AG04449 (cell line): ENCODE measurements at regions not wholly inside any gene's neighbourhood (a gene's known extent, or its start where the extent isn't known, plus 50 kb on each side); places are given as distances from the start of the nearest gene placed in this dataset.

ENCODE experiments used
- CTCF ChIA-PET: fragments of 350-600 bp; formaldehyde crosslinking; extraction: SDS; loops from one replicate; lab custom pipeline; 2021; ENCODE audit warnings: antibody characterized with exemption; lab: Yijun Ruan, JAX
- POLR2A ChIA-PET: fragments of 400-600, 350-600 bp; formaldehyde crosslinking; extraction: SDS; loops from one replicate; lab custom pipeline; 2020; ENCODE audit warnings: antibody characterized with exemption, inconsistent platforms; lab: Yijun Ruan, JAX
- DNase-seq: peaks from one replicate; pipeline ENCODE4 v3.0.0-alpha.2; 2010; ENCODE audit warnings: low read depth, low spot score
- H3K4me3 ChIP-seq: 2 replicates; pipeline ENCODE4 v1.5.1; 2011; ENCODE audit warnings: low read depth, mild to moderate bottlenecking, control low read depth, low read length
- TF ChIP-seq, protein P1 (sequence below): IDR thresholded peaks from one replicate; pipeline ENCODE4 v1.5.1; 2011; ENCODE audit warnings: mild to moderate bottlenecking, moderate library complexity, low read length, control low read depth, inconsistent platforms; ENCODE audit not compliant: insufficient read depth; ENCODE audit errors: missing control alignments

DNA sequence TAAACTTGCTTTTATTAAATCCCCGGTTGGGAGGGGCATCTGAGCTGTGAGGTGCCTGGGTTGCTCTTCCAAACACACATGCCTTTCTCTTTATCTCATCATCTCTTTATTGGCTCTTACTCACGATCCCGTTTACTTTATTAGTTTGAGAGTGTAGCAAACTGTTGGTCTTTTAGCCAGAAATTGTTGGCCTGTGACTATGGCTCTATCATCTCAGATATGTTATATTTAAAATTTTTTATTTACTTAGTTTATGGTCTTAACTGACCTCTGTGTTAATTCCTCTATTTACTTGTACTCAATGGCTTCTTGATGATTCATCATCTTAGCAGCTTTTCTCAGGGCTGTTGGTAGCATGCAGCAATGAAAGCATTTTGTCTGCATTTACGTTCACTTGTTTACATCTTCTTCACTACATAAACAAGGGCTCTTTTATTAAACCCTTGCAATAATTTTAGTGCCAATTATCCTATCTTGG is 408.4 kb downstream of the HRH4 start:
- POLR2A ChIA-PET, result no interaction called here
- CTCF ChIA-PET, result interaction anchor here (1.6 kb wide), 1 partner anchor 9 kb away, joined by 3 read pairs; no protein-coding TSS in a partner anchor
- TF ChIP-seq, protein P1, sequence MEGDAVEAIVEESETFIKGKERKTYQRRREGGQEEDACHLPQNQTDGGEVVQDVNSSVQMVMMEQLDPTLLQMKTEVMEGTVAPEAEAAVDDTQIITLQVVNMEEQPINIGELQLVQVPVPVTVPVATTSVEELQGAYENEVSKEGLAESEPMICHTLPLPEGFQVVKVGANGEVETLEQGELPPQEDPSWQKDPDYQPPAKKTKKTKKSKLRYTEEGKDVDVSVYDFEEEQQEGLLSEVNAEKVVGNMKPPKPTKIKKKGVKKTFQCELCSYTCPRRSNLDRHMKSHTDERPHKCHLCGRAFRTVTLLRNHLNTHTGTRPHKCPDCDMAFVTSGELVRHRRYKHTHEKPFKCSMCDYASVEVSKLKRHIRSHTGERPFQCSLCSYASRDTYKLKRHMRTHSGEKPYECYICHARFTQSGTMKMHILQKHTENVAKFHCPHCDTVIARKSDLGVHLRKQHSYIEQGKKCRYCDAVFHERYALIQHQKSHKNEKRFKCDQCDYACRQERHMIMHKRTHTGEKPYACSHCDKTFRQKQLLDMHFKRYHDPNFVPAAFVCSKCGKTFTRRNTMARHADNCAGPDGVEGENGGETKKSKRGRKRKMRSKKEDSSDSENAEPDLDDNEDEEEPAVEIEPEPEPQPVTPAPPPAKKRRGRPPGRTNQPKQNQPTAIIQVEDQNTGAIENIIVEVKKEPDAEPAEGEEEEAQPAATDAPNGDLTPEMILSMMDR, result no peak
- no peak overlapping the region for H3K4me3 ChIP-seq
- peak; percentile 23 for DNase-seq

DNA sequence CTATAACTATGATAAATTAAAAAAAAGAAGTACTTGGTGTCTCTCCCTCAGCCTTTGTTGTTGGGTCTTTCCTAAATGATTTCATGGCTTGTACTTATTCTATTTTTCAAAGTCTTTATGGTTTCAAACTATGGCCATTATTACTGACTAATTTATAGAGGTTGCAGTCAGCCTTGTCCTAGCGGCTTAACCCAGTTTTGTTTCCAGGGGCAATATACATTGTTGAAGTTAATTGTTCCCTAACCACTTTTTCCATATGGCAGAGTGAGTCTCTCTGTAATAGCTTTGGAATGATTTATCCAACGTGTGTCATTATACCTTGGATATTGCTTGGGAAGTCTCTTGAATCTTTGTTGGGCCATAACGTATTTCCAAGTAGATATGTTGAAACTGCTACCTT is 408.8 kb downstream of the HRH4 start:
- ChIA-PET CTCF (interaction anchor here (1.6 kb wide), 1 partner anchor 8 kb away, joined by 3 read pairs; no protein-coding TSS in a partner anchor), POLR2A (no interaction called here)
- TF ChIP-seq, protein P1, result no peak
- DNase-seq, result no peak
- H3K4me3 ChIP-seq, result no peak overlapping the region

DNA sequence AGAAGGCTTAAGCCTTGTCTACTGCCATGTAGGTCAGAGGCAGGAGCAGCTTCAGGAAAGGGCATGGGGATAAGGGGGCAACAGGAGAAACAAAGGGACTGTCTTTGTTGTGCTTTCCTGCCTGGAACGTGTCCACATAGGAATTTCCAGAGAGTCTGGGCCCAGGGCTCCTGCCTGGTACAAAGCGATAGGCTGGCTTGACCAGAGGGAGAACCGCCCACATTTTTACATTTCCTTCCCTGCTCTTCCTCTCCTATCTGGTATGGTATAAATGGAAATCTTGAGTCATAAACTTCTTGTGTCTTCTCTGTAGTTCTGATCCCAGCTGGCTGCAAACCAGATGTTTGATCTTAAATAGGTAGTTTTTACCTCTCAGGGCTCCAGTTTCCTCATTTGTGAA is 414.8 kb downstream of the HRH4 start:
- ChIA-PET CTCF (interaction anchor here (1.6 kb wide), 1 partner anchor 10 kb away, joined by 4 read pairs; no protein-coding TSS in a partner anchor), POLR2A (no interaction called here)
- no peak overlapping the region for H3K4me3 ChIP-seq
- DNase-seq, result no peak
- TF ChIP-seq, protein P1, result no peak

DNA sequence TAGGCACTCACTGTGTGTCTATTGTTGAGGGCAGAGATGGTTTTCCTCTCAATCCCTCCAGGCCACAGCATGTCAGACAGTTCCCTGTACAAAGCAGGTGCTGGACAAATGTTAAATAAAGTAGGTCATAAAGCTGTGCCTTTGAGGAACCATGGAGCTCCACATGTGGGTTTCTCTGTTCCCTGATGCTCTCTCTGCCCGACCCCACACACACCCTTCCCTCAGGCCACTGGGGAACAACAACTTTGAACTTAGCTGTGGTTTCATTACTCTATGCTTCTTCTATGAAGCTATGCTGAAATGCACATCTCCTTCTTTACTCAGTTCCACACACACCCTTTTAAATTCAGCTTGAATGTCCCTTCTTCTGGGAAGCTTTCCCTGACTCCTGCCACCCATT is 415.3 kb downstream of the HRH4 start:
- TF ChIP-seq, protein P1, result no peak
- CTCF ChIA-PET, result interaction anchor here (1.6 to 1.8 kb wide), 2 partner anchors 9 to 957 kb away, joined by 4 to 6 read pairs; no protein-coding TSS in a partner anchor
- POLR2A ChIA-PET, result interaction anchor here (0.6 kb wide), 1 partner anchor 119 kb away, joined by 3 read pairs; no protein-coding TSS in a partner anchor
- DNase-seq, result no peak
- no peak overlapping the region for H3K4me3 ChIP-seq

DNA sequence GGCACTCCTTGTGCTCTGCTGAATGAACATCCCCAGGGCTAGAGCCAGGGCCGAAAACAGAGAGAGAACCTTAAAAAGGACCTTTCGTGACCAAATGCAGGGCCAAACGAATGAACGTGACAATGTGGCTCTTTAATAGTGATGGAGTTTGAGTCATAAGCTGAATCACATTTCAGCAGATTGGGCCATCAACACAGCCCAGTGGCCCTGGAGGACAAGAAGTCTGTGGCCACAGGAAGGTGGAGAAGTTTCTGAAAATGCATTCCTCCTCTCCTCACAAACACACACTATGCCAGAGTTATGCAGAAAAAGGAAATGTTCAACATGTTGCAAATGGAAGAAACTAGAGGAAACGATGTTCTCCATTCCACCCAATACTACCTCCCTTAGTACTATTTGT is 415.8 kb downstream of the HRH4 start:
- DNase-seq, result no peak
- POLR2A ChIA-PET, result interaction anchor here (0.6 kb wide), 1 partner anchor 119 kb away, joined by 3 read pairs; no protein-coding TSS in a partner anchor
- CTCF ChIA-PET, result interaction anchor here (1.0 to 1.8 kb wide), 4 partner anchors 9 to 956 kb away, joined by 3 to 6 read pairs (median 4); no protein-coding TSS in a partner anchor
- TF ChIP-seq, protein P1, result no peak
- H3K4me3 ChIP-seq, result no peak overlapping the region

DNA sequence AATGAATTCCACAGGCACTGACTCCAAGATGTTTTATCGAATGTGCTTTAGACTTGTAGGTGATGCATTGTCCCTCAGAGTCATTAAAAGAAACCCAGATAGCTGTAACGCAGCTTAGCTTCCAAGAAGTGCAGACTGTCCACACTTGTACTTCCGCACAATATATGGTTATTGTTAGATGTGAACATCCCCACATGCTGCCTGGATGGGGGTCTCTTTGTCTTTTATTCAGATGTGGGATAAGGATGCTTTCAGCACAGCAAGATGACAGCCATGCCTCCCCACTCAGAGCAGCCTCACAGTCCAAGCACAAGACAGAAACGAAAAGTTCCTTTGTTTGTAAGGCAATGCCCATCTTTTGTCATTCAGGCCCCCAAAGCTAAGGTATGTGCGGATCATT is 416.6 kb downstream of the HRH4 start:
- DNase-seq, result no peak
- TF ChIP-seq, protein P1, result no peak
- H3K4me3 ChIP-seq, result no peak overlapping the region
- ChIA-PET POLR2A (no interaction called here), CTCF (interaction anchor here (1.0 to 1.8 kb wide), 4 partner anchors 9 to 956 kb away, joined by 3 to 6 read pairs (median 3); no protein-coding TSS in a partner anchor)
